ENCODE measurements at regions not wholly inside any gene's neighbourhood (a gene's known extent, or its start where the extent isn't known, plus 50 kb on each side); places are given as distances from the start of the nearest gene placed in this dataset.

DNA sequence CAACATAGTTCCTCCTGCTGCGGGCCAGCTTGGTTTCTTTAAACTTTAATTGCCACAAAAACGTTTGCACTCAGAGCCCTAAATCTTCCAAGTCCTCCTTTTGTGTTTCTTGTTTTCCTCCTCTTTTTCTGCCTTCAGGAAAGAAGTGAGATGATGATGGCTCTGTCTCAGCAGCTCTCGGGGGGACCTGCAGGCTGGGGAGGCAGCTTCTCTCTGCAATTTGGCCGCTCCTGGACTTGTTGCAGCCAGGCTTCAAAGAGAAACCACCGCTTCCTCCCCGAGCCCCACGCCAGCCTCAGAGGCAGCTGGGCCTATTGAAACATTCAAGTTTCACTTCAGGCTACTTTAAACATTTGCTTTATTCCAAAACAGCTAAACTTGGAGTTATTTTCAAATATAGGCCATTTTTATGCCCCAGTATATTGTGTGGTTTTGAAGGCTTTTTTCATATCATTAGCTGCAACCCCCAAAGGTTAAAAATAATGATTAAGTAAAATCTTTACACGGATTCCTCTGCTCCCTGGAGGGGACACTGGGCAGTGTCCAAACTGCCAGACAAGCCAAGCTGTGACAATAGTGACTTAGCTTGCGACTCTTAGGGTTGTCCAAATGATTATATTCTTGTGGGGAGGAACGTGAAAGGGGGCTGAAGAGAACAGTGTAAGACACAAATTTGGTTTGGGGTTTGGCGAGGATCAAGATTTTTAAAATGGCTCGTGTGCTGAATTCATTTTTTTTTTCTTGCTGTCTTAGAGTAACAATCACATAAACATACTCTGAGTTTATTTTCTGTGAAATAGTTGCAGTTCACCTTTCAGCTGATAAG lies 330.8 kb downstream of the DLEU7 start:
- no peaks in the 10 kb centered on the region for H4K20me1 ChIP-seq (ENCODE audit: control insufficient read depth, insufficient read depth, insufficient read length)
- no peak for DNase-seq
- no peak overlapping the region for H3K56ac ChIP-seq (ENCODE audit: insufficient read length, low read depth, low read length)
- H3K23ac ChIP-seq (ENCODE audit: insufficient read length, low read depth, low read length): no peak overlapping the region
- H4K91ac ChIP-seq (ENCODE audit: insufficient read length, low read depth, low read length): no peak overlapping the region
- Mint-ChIP-seq H3K9me3 (peaks cover 16 to 18% of the 10 kb centered on the region in 2 experiments), H3K4me3 (no peak overlapping the region), H3K27ac (no peak overlapping the region), H3K27me3 (ENCODE audit: low read depth) (no peaks in the 10 kb centered on the region; the same call in 1 of the 2 replicates), H3K36me3 (ENCODE audit: insufficient read depth in 1 of 3, low read depth in 3 of 3) (peaks cover 10 to 16% (median 11%) of the 10 kb centered on the region in 3 experiments), H3K4me1 (no peaks in the 10 kb centered on the region)
- no peak overlapping the region for H2AFZ ChIP-seq (ENCODE audit: low read length)
- H3K27ac ChIP-seq (ENCODE audit: insufficient read length, low read depth, low read length): no peak overlapping the region
- no peak overlapping the region for H2BK5ac ChIP-seq (ENCODE audit: insufficient read length, low read length)
- no peak overlapping the region for H2BK20ac ChIP-seq (ENCODE audit: low read depth, low read length, poor library complexity, severe bottlenecking)
- no CpG with 5 or more reads among the region's 12 CpGs for WGBS (ENCODE audit: extremely low coverage, insufficient read length, low lambda C conversion rate)
- H3K4me2 ChIP-seq (ENCODE audit: insufficient read depth, insufficient read length, low read length): no peak overlapping the region
- H3K79me1 ChIP-seq (ENCODE audit: insufficient read depth, low read depth, low read length, poor library complexity, severe bottlenecking): no peaks in the 10 kb centered on the region
- H4K8ac ChIP-seq (replicated peaks; ENCODE audit: insufficient read length, low read depth, low read length): no peak overlapping the region
- no peak overlapping the region for H3K14ac ChIP-seq (ENCODE audit: insufficient read depth, low read length)
- H3K9me3 ChIP-seq (ENCODE audit: control insufficient read depth, low read depth, low read length): no peaks in the 10 kb centered on the region
- TF ChIP-seq, protein P1, sequence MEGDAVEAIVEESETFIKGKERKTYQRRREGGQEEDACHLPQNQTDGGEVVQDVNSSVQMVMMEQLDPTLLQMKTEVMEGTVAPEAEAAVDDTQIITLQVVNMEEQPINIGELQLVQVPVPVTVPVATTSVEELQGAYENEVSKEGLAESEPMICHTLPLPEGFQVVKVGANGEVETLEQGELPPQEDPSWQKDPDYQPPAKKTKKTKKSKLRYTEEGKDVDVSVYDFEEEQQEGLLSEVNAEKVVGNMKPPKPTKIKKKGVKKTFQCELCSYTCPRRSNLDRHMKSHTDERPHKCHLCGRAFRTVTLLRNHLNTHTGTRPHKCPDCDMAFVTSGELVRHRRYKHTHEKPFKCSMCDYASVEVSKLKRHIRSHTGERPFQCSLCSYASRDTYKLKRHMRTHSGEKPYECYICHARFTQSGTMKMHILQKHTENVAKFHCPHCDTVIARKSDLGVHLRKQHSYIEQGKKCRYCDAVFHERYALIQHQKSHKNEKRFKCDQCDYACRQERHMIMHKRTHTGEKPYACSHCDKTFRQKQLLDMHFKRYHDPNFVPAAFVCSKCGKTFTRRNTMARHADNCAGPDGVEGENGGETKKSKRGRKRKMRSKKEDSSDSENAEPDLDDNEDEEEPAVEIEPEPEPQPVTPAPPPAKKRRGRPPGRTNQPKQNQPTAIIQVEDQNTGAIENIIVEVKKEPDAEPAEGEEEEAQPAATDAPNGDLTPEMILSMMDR (conservative IDR thresholded peaks at IDR 0.05): no peak
- no peak overlapping the region for H4K5ac ChIP-seq (ENCODE audit: insufficient read length, low read depth, low read length)
- no peaks in the 10 kb centered on the region for H3K27me3 ChIP-seq (ENCODE audit: insufficient read depth, low read length)
- no peak overlapping the region for H3K4ac ChIP-seq (ENCODE audit: low read depth, low read length)
- no peaks in the 10 kb centered on the region for H3K23me2 ChIP-seq (ENCODE audit: insufficient read length, low read depth, low read length, poor library complexity, severe bottlenecking)
- no peak overlapping the region for H3K18ac ChIP-seq (ENCODE audit: insufficient read length, low read depth, low read length)
- H3K4me1 ChIP-seq (ENCODE audit: insufficient read depth, low read length): no peaks in the 10 kb centered on the region
- no peak overlapping the region for H3K9ac ChIP-seq (ENCODE audit: extremely low read depth, insufficient read length, low read length)
- H2BK120ac ChIP-seq (ENCODE audit: low read depth, low read length, poor library complexity, severe bottlenecking): no peak overlapping the region
- no peak overlapping the region for H2BK12ac ChIP-seq (ENCODE audit: insufficient read length, low read depth, low read length)
- H2BK15ac ChIP-seq (ENCODE audit: low read depth, low read length): no peak overlapping the region
- no peak overlapping the region for H3T11ph ChIP-seq (ENCODE audit: low read length)
- H3K79me2 ChIP-seq (ENCODE audit: insufficient read depth, low read length): no peaks in the 10 kb centered on the region
- no peak overlapping the region for H2AK5ac ChIP-seq (ENCODE audit: insufficient read length, low read length)

All from H9 (cell line).